Activated CD4-positive, alpha-beta T cell treated with anti-CD3 and anti-CD28 coated beads, Interleukin-2, amount 50 U/mL, for 16 hours (primary cell): ENCODE measurements at regions not wholly inside any gene's neighbourhood (a gene's known extent, or its start where the extent isn't known, plus 50 kb on each side); places are given as distances from the start of the nearest gene placed in this dataset.

Experiments
- DNase-seq: peaks from one replicate; pipeline ENCODE4 v3.0.0-alpha.2; 2020

GRCh38 chr3:194838236-194838635 lies 152.6 kb downstream of the FAM43A start:
- DNase-seq: no peak

DNA sequence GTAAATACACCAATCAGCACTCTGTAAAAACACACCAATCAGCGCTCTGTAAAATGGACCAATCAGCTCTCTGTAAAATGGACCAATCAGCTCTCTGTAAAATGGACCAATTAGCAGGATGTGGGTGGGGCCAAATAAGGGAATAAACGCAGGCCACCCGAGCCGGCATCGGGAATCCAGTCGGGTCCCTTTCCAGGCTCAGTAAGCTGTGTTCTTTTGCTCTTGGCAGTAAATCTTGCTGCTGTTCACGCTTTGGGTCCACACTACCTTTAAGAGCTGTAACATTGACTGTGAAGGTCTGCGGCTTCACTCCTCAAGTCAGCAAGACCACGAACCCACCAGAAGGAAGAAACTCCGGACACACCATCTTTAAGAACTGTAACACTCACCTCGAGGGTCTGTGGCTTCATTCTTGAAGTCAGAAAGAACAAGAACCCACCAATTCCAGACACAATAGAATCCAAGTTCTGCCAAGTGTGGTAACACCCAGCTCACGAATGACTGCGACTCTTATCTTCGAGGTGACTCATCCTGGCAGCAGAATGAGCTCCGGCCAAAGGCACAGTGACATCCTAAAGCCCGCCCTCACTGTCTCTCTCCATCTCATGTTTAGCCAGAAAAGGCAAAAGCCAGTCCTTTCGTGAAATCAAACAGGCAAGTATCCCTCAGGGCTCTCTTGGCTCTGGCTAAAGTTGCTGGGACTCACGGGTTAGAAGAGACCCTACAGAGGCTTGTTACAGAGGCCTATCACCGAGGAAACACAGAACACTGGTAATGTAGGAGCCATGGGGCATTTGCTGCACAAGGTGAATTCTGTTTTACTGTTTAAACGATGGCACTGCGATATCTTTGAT lies 155.2 kb downstream of the FAM43A start:
- no peak for DNase-seq

- no peak for DNase-seq
Measured at GRCh38 chr3:194841515-194841841, 155.8 kb downstream of the FAM43A start.

GRCh38 chr3:194843556-194843955 lies 157.9 kb downstream of the FAM43A start:
- DNase-seq: no peak

DNA sequence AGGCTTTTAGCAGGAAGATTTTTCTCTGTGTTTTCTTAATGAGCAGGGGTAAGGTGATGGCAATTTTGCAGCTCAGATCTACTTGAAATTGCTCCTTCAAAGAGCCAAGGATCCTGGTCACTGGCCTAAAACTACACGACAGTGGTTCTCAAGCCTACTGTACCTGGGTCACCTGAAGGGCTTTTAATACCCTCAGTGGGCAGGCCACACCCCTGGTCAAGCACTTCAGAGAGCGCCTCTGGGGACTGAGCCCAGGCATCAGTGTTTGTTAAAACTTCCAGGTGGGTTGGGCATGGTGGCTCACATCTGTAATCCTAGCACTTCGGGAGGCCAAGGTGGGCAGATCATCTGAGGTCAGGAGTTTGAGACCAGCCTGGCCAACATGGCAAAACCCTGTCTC lies 158.4 kb downstream of the FAM43A start:
- DNase-seq: no peak

DNA sequence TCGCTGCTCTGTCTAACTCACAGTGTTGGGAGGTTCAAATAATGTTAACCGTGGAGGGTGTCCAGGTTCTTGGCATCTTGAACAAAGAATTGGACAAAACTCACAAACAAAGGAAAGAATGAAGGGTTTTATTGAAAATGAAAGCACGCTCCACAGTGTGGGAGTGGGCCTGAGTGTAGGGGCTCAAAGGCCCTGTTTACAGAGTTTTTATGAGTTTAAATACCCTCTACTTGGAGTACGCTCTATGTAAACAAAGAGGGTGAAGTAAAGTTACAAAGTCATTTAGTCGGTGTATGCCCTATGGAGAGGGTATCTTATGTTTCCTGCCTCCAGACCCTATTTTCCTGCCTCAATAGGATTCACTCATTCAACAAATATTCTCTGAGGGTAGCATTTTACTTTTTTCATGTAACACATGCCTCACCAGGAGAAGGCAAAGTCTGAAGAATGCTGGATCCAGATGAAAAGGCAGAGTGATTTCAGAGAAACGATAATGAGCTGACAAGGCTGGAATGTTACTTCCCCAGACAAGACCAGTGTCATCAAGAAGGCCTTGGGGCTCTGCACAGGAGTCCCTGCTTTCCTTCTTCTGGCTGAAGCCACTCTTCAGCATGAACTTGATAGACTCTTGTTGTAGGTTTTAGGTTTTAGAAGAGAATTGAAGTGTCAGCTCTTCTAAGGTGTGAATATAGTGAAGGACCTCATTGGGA lies 163.6 kb downstream of the FAM43A start:
- no peak for DNase-seq

DNA sequence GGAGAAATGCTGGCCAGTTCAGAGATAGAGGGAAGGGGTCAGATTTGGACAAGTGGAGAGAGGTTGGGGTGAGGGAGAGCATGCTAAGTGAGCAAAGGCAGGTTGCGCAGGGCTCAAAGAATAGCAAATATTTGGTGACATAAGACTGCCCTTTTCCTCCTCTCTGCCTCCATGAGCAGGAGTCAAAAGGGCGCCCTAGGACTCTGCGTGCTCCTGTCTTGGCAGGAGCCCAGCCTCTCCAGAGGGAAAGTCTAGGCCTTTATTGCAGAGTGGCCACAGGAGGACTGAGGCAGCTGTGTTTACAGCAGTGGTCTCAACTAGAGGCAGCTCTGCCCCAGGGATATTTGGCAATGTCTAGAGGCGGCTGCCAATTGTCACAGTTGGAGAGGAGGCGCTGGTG lies 165.6 kb downstream of the FAM43A start:
- no peak for DNase-seq

DNA sequence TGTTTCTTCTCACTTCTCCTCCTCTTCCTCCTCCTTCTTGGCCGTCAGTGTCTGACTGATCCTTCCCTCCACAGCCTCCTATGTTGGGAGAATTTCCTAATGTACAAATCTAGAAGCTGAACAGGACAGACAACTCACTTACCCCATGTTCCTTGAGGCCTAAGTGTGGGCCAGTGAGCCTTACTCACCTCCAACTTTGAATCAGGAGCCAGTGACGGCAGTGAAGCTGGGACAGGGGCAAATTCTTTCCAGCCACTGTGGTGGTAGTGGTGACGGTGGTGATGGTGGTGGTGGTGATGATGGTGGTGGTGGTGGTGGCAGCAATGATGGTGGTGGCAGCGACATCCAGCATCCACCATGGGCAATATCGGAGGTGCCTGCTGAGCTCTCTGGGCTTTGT lies 166.3 kb downstream of the FAM43A start:
- DNase-seq: no peak

- DNase-seq: no peak
Measured at GRCh38 chr3:194852345-194852744, 166.7 kb downstream of the FAM43A start.

DNA sequence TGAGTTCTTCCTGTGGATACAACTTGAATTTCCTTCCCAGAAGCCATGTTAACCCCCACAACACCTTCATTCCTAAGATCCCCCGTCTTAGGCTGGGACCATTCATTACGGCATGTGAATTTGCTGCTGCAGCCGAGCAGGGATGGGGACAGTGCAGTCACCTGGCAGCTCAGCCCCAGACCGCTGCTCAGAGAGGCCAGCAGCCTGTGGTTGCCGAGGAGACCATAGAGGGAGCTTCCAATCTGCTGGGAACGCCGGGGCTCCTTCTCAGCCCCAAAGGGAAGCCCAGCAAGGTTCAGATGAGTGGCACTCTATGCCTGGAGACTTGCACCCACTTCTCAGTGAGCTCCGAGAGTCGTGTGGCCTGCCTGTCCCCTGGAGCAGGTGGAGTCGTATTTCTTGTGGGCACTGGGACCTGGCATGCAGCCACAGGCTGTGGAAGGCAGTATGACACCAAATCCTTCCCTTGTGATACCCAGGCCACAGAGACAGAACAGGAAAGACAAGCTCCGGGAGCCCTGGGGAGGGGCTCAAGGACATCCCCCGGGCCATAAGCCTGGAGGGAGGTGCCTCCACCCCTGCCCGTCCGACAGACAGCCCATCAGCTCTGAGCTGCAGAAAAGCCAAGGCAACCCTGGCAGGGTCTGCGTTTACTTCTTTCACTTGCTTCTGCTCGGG lies 167.3 kb downstream of the FAM43A start:
- DNase-seq: no peak

DNA sequence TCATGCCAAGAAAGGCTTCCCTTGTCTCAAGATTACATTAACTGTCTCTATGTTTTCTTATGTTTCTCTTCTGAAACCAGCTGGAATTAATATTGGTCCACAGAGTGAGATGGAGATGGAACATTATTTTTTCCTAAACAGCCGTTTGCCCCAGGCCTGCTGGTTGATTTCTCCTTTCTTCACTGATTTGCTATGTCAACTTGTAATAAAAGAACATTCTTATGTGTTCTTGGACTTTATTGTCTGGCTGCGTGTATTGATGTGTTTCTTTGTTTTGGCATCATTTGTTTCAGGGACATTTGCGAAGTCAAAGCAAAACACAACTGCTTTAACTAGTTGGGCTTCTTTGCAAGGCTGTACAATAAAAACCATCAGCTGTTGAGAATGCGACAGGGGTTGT lies 168.5 kb downstream of the FAM43A start:
- DNase-seq: no peak

- DNase-seq: no peak
Measured at GRCh38 chr3:194854659-194855390, 169.1 kb downstream of the FAM43A start.

DNA sequence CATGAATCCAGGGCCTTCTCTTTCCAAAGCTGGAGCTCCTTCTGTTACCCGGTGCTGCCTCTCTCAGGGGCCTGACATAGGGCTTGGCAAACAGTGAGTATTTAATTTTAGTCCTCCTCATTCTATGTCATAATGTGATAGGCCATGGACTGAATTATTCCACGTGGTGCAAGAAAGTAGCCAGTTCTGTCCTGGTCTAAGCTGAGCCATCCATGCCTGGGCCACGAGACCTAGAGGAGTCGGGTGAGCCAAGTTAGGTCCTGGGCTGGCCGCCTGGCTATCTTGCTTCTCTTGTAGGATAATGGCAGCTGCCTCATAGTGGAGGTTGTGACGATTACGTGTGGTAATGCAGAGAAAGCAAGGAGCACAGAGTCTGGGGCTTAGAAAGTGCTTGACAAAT lies 170.6 kb downstream of the FAM43A start:
- no peak for DNase-seq

- DNase-seq: no peak
Measured at GRCh38 chr3:194857469-194858113, 171.9 kb downstream of the FAM43A start.

- DNase-seq: no peak
Measured at GRCh38 chr3:194858382-194858781, 172.7 kb downstream of the FAM43A start.

GRCh38 chr3:194860725-194861124 lies 175.0 kb downstream of the FAM43A start:
- no peak for DNase-seq

DNA sequence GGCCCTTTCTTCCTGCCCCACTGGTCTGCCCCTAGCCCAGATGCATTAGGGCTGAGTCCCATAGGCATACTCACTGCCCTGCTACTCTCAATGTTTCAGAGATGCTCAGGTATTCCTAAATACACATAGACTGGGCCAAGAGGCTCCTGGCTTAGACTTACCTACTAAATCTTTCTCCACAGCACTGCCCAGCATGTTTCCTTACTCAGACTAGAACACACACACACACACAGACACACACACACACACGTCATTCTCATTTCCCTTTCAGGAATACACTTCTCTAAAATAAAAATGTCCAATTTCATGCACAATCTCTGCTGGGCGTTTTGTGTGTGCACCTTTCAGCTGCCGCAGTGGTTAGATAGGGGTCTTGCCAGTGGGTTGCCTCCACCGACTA lies 175.7 kb downstream of the FAM43A start:
- DNase-seq: no peak

- no peak for DNase-seq
Measured at GRCh38 chr3:194865061-194865460, 179.4 kb downstream of the FAM43A start.

DNA sequence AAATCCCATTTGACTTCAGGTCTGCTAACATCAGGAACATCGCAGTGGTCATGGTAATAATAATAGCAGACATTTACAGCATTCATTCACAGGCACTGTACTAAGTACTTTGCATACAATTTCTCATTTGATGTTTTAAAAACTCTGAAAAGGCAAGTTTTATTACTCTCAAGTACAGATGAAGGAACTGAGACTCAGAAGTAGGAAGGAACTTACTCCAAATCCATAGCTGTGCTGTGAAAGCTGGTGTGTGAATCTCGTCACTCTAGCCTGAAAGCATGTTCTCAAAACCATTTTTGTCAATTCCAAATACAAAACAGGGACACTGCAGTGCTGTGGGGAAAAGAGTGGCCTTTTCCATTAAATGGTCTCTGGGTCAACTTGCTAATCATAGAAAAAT lies 179.9 kb downstream of the FAM43A start:
- DNase-seq: no peak

DNA sequence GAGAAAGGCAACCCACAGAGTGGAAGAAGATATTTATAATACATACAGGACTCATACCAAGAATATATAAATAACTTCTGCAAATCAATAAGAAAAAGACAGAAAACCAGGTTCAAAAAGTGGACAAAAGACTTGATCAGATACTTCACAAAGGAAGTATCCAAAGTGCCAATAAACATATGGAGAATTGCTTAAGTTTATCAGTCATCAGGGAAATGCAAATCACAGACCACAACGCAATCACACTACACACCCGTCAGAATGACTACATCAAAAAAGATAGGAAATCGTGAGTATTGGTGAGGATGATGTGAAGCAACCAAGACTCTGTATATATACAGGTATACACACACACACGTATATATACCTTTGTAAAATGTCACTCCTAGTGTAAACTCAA lies 180.6 kb downstream of the FAM43A start:
- DNase-seq: no peak

DNA sequence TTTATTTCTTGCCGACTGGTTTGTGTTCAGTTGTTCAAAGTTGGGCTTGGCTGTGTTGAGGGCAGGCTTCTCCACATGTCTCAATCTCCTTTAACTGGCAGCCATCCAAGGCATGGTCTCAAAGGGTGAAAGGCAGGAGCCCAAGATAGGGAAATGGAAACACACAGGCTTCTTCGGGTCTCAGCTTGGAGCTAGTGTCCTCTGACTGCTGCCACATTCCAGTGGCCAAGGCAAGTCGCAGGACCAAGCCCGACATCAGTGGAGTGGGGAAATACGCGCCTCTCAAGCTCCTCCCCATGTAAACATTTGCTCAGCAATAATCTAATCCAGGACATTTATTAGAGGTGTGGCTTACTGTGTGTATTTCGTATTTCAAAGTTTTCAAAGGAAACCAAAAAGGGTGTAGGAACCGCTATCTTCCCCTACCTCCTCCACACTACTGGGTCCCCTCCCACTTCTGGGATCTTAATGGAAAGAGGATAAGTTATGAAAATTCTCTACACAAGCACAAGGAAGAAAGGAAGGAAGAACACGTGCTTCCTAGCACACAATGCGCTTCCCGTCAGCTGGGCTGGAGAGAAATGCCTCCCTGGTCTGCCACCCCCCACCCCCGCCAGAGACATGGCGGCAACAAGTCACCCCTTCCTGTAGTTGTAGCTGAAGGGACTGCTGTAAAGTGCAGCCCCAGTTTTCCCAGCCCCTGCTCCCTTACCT lies 181.7 kb downstream of the FAM43A start:
- DNase-seq: no peak

GRCh38 chr3:194868831-194869230 lies 183.1 kb downstream of the FAM43A start:
- no peak for DNase-seq
